Endodermal cell (in vitro differentiated cells): ENCODE measurements at regions not wholly inside any gene's neighbourhood (a gene's known extent, or its start where the extent isn't known, plus 50 kb on each side); places are given as distances from the start of the nearest gene placed in this dataset.

Source experiments
- DNase-seq: peaks from one replicate; pipeline ENCODE4 v3.0.0-alpha.2; 2017
- H3K27ac ChIP-seq: 2 replicates; pipeline ENCODE4 v1.5.1; 2013; ENCODE audit warnings: mild to moderate bottlenecking, low read depth, low read length, moderate library complexity
- H3K27me3 ChIP-seq: 2 replicates; pipeline ENCODE4 v1.6.1; 2013; ENCODE audit warnings: mild to moderate bottlenecking, low read length, moderate library complexity; ENCODE audit not compliant: insufficient read depth, control insufficient read depth, poor library complexity, severe bottlenecking
- H3K36me3 ChIP-seq: 2 replicates; pipeline ENCODE4 v1.7.0; 2013; ENCODE audit warnings: mild to moderate bottlenecking, low read length, moderate library complexity; ENCODE audit not compliant: control insufficient read depth, insufficient read depth
- H3K4me1 ChIP-seq: one replicate; pipeline ENCODE4 v1.7.0; 2013; ENCODE audit warnings: low read length; ENCODE audit not compliant: control insufficient read depth, insufficient read depth
- H3K4me3 ChIP-seq: 2 replicates; pipeline ENCODE4 v1.5.1; 2013; ENCODE audit warnings: mild to moderate bottlenecking, low read length, moderate library complexity
- H3K9ac ChIP-seq: 2 replicates; pipeline ENCODE4 v1.6.1; 2013; ENCODE audit warnings: mild to moderate bottlenecking, low read length, moderate library complexity; ENCODE audit not compliant: poor library complexity, severe bottlenecking; ENCODE audit errors: extremely low read depth
- H3K9me3 ChIP-seq: 2 replicates; pipeline ENCODE4 v1.6.1; 2013; ENCODE audit warnings: mild to moderate bottlenecking, low read length, moderate library complexity; ENCODE audit not compliant: control insufficient read depth
- H3K27ac Mint-ChIP-seq: 2 replicates; pipeline ENCODE4 v1.8.0; 2020; ENCODE audit warnings: mixed read lengths
- H3K27me3 Mint-ChIP-seq: 2 replicates; pipeline ENCODE4 v1.8.0; 2021; ENCODE audit warnings: mild to moderate bottlenecking, mixed read lengths; ENCODE audit not compliant: insufficient read depth
- H3K36me3 Mint-ChIP-seq: 2 replicates; pipeline ENCODE4 v1.8.0; 2020; ENCODE audit warnings: low read depth, mixed read lengths
- H3K4me1 Mint-ChIP-seq: 2 replicates; pipeline ENCODE4 v1.8.0; 2020; ENCODE audit warnings: mixed read lengths
- H3K4me3 Mint-ChIP-seq: 2 replicates; pipeline ENCODE4 v1.8.0; 2020; ENCODE audit warnings: mild to moderate bottlenecking, moderate library complexity, mixed read lengths
- H3K9me3 Mint-ChIP-seq: 2 replicates; pipeline ENCODE4 v1.8.0; 2020; ENCODE audit warnings: mild to moderate bottlenecking, mixed read lengths
- CTCF ChIP-seq: fragments of 200-600 bp; sonication (generic); conservative IDR thresholded peaks from 2 replicates; pipeline ENCODE4 v1.5.0; 2021; ENCODE audit warnings: antibody characterized with exemption, mild to moderate bottlenecking
- WGBS, 2 experiments: methylation state at CpG; one replicate each; pipeline versions ENCODE4 v1.1.5 to v1.1.7; 2013; ENCODE audit warnings: missing lambda C conversion rate in 2 of 2, mixed read lengths in 1 of 2; ENCODE audit not compliant: insufficient coverage in 1 of 2, insufficient read length in 1 of 2; 5-methylcytosine and 5-hydroxymethylcytosine counted together

- Mint-ChIP-seq H3K27me3 (no peaks in the 10 kb centered on the region), H3K4me3 (no peak overlapping the region), H3K9me3 (no peaks in the 10 kb centered on the region), H3K4me1 (peaks cover 10% of the 10 kb centered on the region), H3K36me3 (no peaks in the 10 kb centered on the region), H3K27ac (no peak overlapping the region)
- no peak for TF ChIP-seq CTCF
- 90 to 92% methylated on average over 9 to 16 of the region's 16 CpGs for WGBS, 2 experiments
- no peaks in the 10 kb centered on the region for H3K36me3 ChIP-seq
- DNase-seq = no peak
- no peaks in the 10 kb centered on the region for H3K27me3 ChIP-seq
- H3K9ac ChIP-seq = no peak overlapping the region
- peak overlapping the region; percentile 79 for H3K27ac ChIP-seq
- no peak overlapping the region for H3K4me3 ChIP-seq
- H3K4me1 ChIP-seq = no peaks in the 10 kb centered on the region
- H3K9me3 ChIP-seq = no peaks in the 10 kb centered on the region
These were observed 217.7 kb downstream of the C9orf50 start for GRCh38 chr9:129402931-129403778.

GRCh38 chr9:129402371-129402739 lies 218.5 kb downstream of the C9orf50 start:
- Histone ChIP-seq H3K4me1 (no peaks in the 10 kb centered on the region), H3K9me3 (no peaks in the 10 kb centered on the region), H3K9ac (no peak overlapping the region), H3K36me3 (no peaks in the 10 kb centered on the region), H3K27me3 (no peaks in the 10 kb centered on the region), H3K27ac (peak overlapping the region; percentile 79), H3K4me3 (no peak overlapping the region)
- no peak for TF ChIP-seq CTCF
- H3K27me3 Mint-ChIP-seq = no peaks in the 10 kb centered on the region
- H3K9me3 Mint-ChIP-seq = no peaks in the 10 kb centered on the region
- WGBS, 2 experiments = 9 to 39% methylated on average over 12 to 20 of the region's 20 CpGs
- H3K4me1 Mint-ChIP-seq = peaks cover 10% of the 10 kb centered on the region
- peak; percentile 84 for DNase-seq
- H3K27ac Mint-ChIP-seq = peak overlapping the region; percentile 58
- H3K4me3 Mint-ChIP-seq = no peak overlapping the region
- no peaks in the 10 kb centered on the region for H3K36me3 Mint-ChIP-seq

- H3K9me3 ChIP-seq = no peaks in the 10 kb centered on the region
- 67 to 88% methylated on average over 2 to 6 of the region's 6 CpGs for WGBS, 2 experiments
- H3K4me1 Mint-ChIP-seq = peaks cover 10% of the 10 kb centered on the region
- H3K4me1 ChIP-seq = no peaks in the 10 kb centered on the region
- no peak overlapping the region for H3K27ac Mint-ChIP-seq
- H3K9ac ChIP-seq = no peak overlapping the region
- peak overlapping the region; percentile 68 for H3K27ac ChIP-seq
- no peak overlapping the region for H3K4me3 ChIP-seq
- no peaks in the 10 kb centered on the region for H3K27me3 ChIP-seq
- H3K4me3 Mint-ChIP-seq = no peak overlapping the region
- no peaks in the 10 kb centered on the region for H3K36me3 ChIP-seq
- no peaks in the 10 kb centered on the region for H3K9me3 Mint-ChIP-seq
- no peak for DNase-seq
- TF ChIP-seq CTCF = no peak
- H3K36me3 Mint-ChIP-seq = no peaks in the 10 kb centered on the region
- H3K27me3 Mint-ChIP-seq = no peaks in the 10 kb centered on the region
These were observed 219.1 kb downstream of the C9orf50 start for GRCh38 chr9:129401623-129402370.
